GOT3 (cell line): ENCODE measurements at regions not wholly inside any gene's neighbourhood (a gene's known extent, or its start where the extent isn't known, plus 50 kb on each side); places are given as distances from the start of the nearest gene placed in this dataset.
"Not testable (repeated sequence)": the region's sequence is repeated elsewhere in the genome, so short reads cannot be mapped to it uniquely, and the experiment has no call there.

Experiments used
- DNase-seq: peaks from one replicate; lab custom pipeline; 2025; ENCODE audit warnings: mixed read lengths; lab: John Stamatoyannopoulos, UW

DNA sequence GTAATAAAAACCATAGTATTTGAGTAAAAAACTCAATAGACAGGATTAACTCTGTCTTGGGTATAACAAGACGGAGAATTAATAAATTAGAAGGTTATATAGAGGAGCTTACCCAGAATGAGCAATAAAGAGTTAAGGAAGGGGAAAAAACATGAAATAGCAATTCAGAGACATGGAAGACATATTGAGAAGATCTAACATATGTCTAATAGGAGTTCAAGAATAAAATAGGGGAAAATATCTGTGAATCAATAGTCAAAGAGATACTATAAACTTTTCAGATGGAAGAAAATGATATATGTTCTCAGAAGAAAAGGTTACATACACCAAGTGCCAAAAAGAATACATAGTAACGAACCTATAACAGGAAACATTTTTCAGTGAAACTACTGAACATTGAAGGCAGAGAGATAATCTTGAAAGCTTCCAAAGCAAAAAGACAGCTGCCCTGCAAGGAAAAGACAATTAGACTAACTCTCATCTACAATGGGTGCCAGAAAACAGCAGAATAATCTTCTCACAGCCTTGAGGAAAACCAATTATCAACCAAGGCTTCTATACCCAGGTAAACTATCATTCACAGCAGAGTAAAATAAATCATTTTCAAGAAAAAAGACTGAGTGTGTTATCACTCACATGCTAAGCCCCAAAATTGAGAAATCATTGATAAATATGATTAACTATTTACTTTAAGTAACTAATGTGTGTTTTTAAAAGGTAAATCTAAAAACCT, 106.0 kb downstream of the ENC1 start:
- no peak for DNase-seq

DNA sequence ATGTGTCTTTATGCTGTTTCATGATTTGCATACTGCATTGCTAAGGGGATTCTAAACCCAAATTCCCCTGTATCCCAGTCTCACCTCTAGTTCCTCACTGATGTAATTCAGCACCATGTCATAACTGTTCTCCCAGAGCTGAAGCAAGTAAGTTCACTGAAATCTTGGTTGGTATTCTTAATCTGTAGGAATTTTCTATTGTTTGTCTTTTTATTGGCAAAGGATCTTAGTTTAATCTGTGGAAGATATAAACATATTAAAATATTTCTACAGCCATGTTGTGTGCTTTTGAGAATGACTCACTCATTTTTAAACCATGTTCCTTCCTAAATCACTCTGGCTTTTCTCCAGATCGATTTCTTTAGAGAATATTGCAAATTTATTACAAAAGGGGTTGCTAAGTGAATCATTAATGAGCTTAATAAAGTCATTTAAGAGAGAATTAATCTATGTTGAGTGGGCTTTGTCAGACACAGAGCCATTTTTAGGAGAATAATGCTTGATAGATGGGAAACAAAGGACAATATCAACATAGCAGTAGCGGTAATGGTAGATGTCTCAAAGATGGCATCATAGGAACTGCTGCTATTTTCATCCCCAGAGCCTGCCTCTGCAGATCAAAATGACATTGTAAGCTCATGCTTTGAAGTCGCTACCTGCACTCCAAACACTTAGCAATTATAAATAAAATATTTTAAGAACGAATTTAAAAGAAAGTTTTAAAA, 110.0 kb downstream of the ENC1 start:
- no peak for DNase-seq

DNA sequence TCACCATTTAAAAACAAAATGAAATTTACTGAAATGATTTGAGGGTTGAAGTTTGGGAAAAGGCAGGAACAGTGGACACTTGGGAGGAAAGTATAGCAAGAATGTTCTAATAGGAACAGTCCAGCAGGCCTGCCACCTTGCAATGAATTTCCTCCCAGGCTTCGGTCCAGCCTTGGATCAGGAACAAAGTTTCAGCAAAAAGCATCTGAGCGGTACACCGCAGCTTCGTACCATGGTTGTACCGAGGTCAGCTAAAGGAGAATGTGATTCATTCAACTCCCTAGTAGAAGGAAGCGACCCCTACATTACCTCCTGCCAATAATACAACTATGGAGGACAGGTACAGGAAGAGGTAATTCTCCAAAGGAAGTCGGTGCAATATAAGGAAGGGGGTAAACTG, 111.4 kb downstream of the ENC1 start:
- DNase-seq, result no peak

DNA sequence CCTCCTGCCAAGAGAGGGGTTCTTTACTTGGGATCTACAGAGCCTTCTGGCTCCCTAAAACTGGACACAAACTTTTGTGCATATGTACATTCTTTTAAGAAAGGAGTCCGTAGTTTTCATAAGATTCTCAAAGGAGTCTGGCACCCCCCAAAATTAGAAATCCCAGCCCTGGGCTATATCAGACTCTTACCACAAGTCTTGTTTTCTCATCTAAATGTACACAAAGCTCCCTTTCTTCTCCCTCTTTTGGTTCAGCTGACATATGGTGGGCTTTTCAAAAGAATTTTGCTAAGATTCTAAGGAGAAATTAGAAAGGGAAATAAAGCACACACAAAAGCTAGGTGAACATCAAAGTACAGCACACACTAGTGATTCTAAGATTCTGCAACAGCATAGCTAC, 114.4 kb downstream of the ENC1 start:
- DNase-seq, result no peak

DNA sequence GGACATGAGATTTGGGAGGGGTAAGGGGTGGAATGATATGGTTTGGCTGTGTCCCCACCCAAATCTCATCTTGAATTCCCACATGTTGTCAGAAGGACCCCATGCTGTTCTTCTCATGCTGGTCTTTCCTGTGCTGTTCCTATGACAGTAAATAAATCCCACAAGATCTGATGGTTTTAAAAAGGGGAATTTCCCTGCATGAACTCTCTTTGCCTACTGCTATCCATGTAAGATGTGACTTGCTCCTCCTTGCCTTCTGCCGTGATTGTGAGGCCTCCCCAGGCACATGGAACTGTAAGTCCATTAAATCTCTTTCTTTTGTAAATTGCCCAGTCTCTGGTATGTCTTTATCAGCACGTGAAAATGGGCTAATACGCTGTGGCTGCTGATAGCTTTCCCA, 115.8 kb downstream of the ENC1 start:
- DNase-seq, result not testable (repeated sequence)

DNA sequence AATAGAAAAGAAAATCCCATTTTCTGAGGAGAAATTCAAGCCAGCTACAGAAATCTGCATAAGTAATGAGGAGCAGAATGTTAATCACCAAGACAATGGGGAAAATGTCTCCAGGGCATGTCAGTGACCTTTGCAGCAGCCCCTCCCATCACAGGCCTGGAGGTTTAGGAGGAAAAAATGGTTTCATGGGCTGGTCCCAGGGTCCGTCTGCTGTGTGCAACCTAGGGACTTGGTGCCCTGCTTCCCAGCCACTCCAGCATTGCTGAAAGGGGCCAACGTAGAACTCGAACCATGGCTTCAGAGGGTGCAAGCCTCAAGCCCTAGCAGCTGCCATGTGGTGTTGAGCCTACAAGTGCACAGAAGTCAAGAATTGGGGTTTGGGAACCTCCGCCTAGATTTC, 116.8 kb downstream of the ENC1 start:
- not testable (repeated sequence) for DNase-seq

DNA sequence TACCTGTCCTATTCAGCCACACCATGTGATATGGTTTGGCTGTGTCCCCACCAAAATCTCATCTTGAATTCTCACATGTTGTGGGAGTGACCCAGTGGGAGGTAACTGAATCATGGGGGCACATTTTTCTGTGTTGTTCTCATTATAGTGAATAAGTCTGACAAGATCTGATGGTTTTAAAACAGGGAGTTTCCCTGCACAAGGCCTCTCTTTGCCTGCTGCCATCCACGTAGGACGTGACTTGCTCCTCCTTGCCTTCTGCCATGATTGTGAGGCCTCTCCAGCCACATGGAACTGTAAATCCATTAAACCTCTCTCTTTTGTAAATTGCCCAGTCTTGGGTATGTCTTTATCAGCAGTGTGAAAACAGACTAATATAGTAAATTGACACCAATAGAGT, 117.7 kb downstream of the ENC1 start:
- not testable (repeated sequence) for DNase-seq

DNA sequence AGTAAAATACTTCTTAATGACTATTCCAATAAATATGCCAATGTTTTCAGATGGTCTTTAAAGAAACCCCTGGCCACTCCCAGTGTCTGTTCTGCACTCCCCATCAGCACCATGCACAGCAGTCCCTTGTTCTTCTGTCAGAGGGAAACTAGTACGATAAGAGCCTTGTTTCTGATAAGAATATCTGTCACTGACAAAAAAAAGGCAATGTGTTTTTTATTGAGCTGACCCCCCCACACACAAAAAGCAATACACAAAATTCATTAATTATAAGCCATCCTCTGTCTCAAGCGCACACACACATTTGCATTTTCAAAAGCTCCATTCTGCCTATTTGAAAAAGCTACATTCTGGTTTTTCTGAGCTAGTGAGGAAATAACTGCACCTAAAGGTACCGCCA, 119.1 kb downstream of the ENC1 start:
- no peak for DNase-seq

DNA sequence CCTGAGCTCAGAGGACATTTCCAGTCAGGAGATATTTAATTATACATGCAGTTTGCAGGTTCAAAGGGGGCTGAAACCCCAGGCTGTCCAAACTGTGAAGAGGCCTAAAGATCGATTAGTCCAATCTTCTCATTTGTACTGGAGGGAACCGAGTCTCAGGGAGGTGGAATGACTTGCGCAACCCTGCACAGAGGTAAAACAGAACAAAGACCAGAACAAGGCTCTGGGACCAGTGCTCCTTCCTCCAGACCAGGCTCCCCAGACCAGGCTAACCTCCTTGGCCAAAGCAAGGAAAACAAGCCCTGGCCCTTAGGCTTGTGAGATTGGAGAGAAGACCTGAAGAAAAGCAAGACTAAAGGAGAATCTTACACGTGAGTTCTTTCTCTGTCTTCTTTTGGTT, 120.8 kb downstream of the ENC1 start:
- no peak for DNase-seq

DNA sequence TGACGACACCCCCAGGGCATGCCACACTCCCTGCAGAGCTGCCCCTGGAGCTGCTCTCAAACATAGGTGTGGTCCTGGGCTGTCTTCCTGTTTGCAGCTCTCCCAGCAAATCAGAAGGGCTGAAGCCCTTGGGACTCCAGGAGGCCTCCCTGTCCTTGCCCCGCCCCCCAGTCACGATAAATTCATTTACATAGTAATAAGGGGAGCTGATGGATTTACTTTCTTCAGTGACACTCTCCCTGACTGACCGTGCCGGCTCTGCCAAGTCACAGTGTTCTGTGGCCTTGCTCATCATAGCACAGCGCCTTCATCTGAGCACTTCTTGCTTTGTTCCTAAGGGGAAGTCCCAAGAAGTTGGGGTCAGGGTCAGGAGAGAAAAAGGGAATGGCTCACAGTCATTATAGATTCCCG, 121.4 kb downstream of the ENC1 start:
- no peak for DNase-seq

DNA sequence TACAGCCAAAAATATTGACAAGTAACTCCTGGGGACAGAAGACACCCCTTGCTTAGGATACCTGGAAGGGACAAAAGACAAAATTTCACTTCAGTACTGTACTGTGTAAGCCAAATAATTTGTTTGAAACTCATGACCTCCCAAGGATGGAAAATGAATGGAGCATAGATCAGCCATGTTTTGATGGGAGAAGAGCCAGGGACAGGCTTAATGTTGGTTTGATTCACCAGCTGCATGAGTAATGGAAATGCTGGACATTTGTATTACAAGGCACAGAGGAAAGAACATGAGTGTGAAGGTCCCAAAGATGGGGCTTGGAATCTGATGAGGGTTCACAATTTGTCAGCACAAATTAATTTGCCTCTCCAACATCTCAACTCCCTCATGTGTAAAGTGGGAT, 122.8 kb downstream of the ENC1 start:
- DNase-seq, result no peak

DNA sequence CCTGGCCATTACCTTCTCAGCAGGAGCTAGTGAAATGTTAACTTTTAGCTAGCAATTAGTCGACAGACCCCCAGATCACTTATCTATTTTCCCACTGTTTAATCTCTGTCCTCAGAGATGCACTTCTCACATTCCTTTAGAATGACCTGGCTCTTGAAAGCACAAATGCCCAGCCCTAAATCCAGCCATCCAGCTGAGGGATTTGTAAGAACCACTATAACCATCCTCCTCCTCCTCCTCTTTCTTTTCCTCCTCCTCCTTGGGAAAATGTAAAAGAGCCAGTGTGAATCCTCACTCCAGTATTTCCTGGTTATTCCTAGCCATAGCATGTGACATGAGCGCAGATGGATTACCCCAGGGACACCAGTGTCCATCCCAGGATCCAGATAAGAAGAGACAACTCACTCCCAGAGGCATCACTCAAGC, 124.3 kb downstream of the ENC1 start:
- DNase-seq, result no peak

DNA sequence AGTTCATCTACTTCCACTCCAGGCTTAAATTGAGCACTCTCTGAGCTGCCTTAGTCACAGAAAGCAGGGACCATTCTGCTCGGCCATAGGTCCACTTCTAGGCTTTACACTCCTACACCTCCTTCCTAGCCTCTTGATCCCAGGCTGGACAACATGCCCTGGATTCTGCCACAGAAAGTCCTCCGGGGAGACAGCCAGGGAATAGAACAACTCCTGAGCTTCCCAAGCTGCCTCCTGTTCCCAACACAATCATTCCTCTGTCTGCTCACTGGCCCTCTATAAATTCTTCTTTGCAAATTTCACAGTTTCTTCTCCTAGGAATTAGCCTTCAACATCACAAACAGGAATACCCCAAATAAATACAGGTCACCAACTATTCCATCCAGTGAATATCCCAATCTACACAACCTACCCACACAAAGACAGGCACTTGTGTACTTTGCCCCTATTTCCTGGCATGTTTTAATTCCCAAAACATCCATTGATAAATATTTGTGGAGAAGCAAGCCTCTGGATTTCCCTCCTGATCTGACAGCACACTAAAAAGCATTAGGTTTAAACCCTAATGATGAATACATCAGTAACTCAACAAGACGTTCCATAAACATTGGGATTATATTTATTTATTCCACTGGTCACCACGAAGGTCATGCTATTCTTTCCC, 125.5 kb downstream of the ENC1 start:
- DNase-seq, result no peak

DNA sequence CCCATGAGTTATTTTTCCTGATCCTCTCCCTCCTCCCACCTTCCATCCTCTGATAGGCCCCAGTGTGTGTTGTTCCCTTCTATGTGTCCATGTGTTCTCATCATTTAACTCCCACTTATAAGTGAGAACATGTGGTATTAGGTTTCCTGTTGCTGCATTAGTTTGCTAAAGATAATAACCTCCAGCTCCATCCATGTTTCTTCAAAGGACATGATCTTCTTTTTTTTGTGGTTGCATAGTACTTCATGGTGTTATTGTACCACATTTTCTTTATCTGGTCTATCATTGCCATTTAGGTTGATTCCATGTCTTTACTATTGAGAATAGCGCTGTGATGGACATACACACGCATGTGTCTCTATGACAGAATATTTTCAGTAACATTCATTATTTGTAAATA, 128.8 kb downstream of the ENC1 start:
- DNase-seq, result not testable (repeated sequence)

DNA sequence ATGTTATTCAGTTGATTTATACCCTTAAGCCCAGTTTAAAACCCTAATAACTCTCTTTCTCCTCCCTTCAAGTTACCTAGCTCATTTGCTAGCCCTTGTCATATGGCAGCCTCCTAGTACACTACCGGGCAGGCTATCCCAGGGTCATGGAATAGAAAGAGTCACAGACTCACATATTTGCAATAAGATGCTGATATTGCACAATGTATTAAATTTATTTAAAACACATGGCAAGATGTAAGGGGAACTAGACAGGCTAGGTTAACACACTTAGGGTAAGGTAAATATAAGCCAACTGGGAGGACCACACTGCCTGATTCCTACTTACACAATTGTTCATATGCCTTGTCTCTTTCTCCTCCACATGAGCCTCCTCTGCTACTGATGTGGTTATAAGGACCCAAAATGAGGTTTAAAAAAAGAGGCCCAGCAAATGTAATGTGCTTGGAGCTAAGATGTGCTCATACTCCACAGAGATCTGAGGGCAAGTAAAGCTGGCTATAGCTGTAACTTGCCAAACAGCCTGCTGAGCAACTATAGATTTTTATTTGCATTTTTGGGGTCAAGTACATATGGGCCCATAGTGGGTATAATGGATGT, 130.0 kb downstream of the ENC1 start:
- no peak for DNase-seq

DNA sequence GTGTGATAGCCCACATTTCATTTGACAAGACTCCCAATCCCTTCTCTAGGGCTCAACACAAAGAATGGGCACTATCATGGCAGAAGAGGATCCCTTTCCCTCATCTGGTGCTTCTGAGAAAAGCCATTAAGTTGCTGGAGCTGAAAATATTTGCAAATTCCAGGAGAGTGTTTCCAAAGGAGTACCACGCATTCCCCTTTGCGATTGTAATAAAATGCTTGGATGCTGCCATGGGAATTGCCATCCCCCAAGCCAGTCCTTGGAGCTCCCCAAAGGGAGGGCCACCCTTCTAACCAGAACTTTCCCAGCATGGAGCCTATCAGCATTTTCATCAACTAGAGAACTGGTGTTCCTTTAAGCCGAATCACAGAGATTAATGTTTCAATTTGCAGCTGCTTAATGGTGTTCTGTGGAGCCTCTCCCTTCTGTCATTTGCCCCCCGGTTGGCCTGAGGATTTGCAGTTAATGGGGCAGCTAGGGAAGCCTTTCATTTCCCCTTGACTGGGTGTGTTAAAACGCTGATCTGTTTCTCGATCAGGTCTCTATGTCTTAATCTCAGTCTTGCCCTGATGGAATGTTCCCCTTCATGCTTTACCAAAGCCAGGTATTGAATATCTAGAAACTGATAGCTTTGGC, 133.0 kb downstream of the ENC1 start:
- no peak for DNase-seq

DNA sequence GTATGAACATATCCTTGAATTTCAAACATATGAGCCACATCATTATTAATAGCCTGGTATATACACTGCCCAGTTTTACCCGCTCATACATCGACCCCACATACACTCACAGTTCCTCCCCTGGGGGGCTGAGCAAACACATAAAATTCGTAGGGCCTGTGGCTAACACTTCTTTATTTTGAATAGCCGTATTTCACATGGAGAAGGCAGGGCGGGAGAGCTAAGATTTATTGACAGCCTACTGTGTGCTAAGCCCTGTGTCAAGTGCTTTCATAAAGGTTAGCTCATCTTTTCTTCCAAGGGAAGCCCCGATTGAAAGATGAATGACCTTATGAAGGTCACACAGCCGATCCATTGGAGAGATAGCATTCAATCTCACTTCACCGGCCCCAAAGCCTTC, 134.4 kb downstream of the ENC1 start:
- DNase-seq, result no peak

DNA sequence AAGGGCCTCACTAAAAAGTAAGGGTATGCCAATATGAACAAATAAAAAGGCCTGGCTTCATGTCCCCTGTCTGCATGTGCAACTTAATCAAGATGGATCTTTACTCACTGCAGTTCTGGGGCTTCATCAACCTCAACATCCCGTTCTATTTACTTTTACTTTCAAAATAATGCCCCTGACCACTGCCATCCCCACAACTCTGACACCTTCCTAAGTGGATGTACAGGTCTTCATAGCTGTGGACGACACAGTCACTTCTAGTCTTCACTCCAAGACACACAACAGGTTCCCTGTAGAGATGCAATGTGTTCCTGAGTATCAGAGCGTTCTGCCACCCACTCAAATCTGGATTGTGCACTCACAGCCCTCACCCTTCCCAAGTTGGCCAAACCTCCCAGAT, 136.1 kb downstream of the ENC1 start:
- DNase-seq, result no peak

DNA sequence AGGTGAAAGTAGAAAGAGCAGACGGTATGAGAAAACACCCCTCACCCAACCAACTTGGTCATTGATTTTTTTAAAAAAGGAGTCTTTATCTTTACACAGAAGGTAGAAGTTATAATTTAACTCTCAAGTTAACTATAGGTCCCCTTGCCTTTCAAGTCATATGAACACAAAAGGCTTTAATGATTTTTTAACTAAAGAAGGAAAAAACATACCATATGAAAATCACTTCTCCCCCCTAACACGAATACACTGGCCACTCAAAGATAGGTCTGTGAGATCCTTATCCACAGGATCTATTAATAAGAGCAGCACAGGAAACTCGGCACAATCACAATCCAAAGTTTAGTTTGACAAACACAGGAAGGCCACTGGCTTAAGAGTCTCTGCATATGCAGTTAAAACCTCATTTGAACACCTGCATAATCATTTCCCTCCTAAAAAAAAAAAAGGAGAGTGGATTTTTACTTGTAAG, 138.0 kb downstream of the ENC1 start:
- DNase-seq, result no peak

DNA sequence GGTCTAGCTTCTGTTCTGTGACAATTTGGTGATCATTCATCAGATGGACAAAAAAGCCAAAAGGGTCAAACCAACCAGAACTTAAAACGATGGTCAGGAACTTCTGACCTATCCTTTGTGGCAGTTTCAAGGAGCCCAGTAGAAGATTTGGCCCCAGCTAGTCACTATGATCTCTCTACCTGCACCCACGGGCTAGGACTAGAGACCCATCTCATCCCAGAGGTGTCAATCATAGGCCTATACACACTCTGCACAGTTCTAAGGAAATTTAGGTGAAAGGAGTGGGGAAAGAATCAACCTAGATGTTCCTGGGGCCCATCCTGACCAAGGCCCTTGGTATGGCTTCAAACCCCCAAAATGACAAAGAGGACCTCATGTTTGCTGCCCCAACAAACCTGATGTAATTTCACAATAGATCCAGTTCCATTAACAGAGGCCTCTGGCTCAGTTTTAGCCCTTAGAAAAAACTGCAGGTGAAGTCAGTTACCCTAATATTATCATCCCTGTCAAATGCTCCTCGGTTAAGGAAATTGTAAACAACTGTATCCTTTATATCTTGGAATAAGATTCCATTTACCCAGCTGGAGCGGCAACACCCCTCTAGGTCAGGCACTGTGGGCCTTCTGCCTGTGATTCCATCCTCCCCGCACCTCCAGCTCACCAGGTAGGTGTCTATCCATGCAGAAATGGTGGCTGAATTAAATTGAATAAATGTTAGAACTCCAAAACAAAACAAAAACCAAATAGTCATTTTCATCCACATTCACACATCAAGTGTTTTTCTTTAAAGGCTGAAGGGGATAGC, 138.7 kb downstream of the ENC1 start:
- DNase-seq, result no peak
